Lung (tissue), 11 donors: ENCODE measurements at regions not wholly inside any gene's neighbourhood (a gene's known extent, or its start where the extent isn't known, plus 50 kb on each side); places are given as distances from the start of the nearest gene placed in this dataset.

Experiments used
- ATAC-seq: fragments of 200-7000 bp; cut with Tn5 transposase; one replicate; pipeline ENCODE4 v1.9.1; 2020; ENCODE audit warnings: moderate number of reproducible peaks; ENCODE audit not compliant: insufficient read depth, low FRiP score
- DNase-seq, 3 donors: peaks; one replicate each; pipeline ENCODE4 v3.0.0-alpha.2; 2013 to 2017
- H3K27ac ChIP-seq, 2 donors: one replicate each; pipeline ENCODE4 v1.5.1; 2013; ENCODE audit warnings: mild to moderate bottlenecking in 2 of 2, moderate library complexity in 2 of 2, control low read depth in 1 of 2, inconsistent platforms in 1 of 2, low read depth in 1 of 2, low read length in 1 of 2
- H3K27me3 ChIP-seq, 3 donors: one replicate each; pipeline ENCODE4 v1.5.1; 2013; ENCODE audit warnings: low read length in 2 of 3; ENCODE audit not compliant: control insufficient read depth in 3 of 3, insufficient read depth in 3 of 3
- H3K36me3 ChIP-seq, 4 donors: one replicate each; pipeline ENCODE4 v1.5.1; 2013; ENCODE audit warnings: low read length in 4 of 4, mild to moderate bottlenecking in 1 of 4, moderate library complexity in 1 of 4; ENCODE audit not compliant: control insufficient read depth in 4 of 4, insufficient read depth in 4 of 4
- H3K4me1 ChIP-seq, 5 donors: one replicate each; pipeline ENCODE4 v1.5.1; 2013; ENCODE audit warnings: low read length in 5 of 5, mild to moderate bottlenecking in 2 of 5, moderate library complexity in 1 of 5; ENCODE audit not compliant: control insufficient read depth in 5 of 5, insufficient read depth in 5 of 5
- H3K4me3 ChIP-seq: one replicate; pipeline ENCODE4 v1.5.1; 2013; ENCODE audit warnings: mild to moderate bottlenecking, control low read depth, moderate library complexity
- H3K9ac ChIP-seq, 2 donors: one replicate each; pipeline ENCODE4 v1.5.1; 2013; ENCODE audit warnings: low read length in 2 of 2, control low read depth in 1 of 2; ENCODE audit not compliant: insufficient read depth in 1 of 2
- H3K9me3 ChIP-seq, 4 donors: one replicate each; pipeline ENCODE4 v1.5.1; 2013; ENCODE audit warnings: low read length in 3 of 4, mild to moderate bottlenecking in 1 of 4, moderate library complexity in 1 of 4; ENCODE audit not compliant: control insufficient read depth in 4 of 4, insufficient read depth in 3 of 4
- CTCF ChIP-seq: IDR thresholded peaks from 2 replicates; pipeline ENCODE4 v1.5.1; 2012; ENCODE audit warnings: mild to moderate bottlenecking; ENCODE audit errors: control extremely low read depth, extremely low read depth
- WGBS, 2 donors: extraction: QIAGEN DNeasy Blood & Tissue Kit; methylation state at CpG; one replicate each; pipeline ENCODE4 v1.1.7; 2013; 5-methylcytosine and 5-hydroxymethylcytosine counted together
- donor health status: control.
- donor health status: control.
- donor health status: Bipolar disorder and iron deficiency.
- donor health status: healthy.
- donor health status: DM: yes; HTN: yes; CAD: no.

DNA sequence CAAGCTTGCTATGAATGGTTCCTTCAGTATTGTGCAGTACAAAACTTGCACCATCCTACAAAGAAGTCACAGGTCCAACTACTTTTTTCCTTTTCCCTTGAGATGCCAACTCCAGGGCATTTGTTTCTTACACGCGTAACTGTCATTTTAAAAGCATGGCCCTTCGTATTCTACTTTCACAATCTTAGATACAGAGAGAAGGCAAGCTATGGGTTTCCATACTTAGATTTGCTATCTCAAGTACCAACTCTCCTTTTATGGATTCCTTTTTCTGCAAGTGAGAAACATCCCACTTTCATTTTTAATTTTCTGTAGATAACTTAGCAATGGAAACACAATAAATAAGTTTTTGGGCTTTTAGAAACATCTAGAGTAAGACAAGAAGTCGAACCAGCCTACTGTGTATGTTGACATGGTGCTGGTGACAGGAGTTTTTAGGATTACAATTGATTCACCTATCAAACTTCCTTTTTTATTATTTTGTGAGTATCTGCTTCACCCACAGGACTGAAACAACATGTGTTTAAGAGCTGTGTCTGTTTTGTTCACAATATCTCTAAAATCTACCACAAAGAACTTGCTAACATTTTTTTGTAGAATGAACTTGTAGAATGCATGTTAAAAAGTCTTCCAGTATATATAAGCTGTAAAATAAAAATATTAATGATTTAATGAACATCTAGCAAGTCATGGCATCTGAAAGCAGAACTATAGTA lies 124.1 kb downstream of the FAM174A start:
- no peak for ATAC-seq
- H3K4me3 ChIP-seq = no peak overlapping the region
- H3K9me3 ChIP-seq = no peaks in the 10 kb centered on the region
- H3K4me1 ChIP-seq = no peaks in the 10 kb centered on the region
- H3K9ac ChIP-seq = no peak overlapping the region
- DNase-seq = no peak
- H3K27ac ChIP-seq = no peak overlapping the region
- no peaks in the 10 kb centered on the region for H3K27me3 ChIP-seq
- TF ChIP-seq CTCF = no peak
- whole genome bisulfite sequencing, 2 donors = 91 to 92% methylated on average over 4 of the region's 4 CpGs
- no peaks in the 10 kb centered on the region for H3K36me3 ChIP-seq

GRCh38 chr5:100664140-100664539 lies 129.0 kb downstream of the FAM174A start:
- 95 to 100% methylated on average over 1 of the region's 1 CpG for WGBS, 2 donors
- H3K27ac ChIP-seq = no peak overlapping the region
- H3K36me3 ChIP-seq = no peaks in the 10 kb centered on the region
- DNase-seq (no peak), ATAC-seq (no peak)
- H3K4me3 ChIP-seq = no peak overlapping the region
- TF ChIP-seq CTCF = no peak
- no peaks in the 10 kb centered on the region for H3K9me3 ChIP-seq
- no peaks in the 10 kb centered on the region for H3K27me3 ChIP-seq
- H3K9ac ChIP-seq = no peak overlapping the region
- H3K4me1 ChIP-seq = no peaks in the 10 kb centered on the region

DNA sequence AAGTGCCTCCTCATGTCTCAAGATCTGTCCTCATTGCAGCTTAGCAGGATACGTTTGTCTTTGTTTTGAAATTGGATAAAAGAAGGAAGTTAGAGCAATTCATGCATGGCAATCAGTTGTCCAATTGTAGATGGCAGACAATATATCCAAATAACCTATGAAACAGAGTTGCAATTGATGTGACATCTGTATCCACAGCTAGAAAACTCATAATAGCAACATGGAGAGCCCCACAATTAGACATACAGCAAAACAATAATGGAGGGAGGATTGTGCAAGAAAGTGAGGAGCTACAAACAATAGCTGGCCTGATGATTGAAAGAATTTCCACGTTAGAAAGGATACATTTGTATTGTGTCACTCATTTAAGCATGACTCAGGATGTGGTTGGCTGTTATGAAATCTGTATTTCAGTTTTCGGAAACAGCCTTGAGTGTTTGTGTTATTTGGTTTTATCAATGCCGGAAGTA lies 132.0 kb downstream of the FAM174A start:
- no peaks in the 10 kb centered on the region for H3K9me3 ChIP-seq
- no peaks in the 10 kb centered on the region for H3K27me3 ChIP-seq
- no peak overlapping the region for H3K27ac ChIP-seq
- H3K4me3 ChIP-seq = no peak overlapping the region
- ATAC-seq (peak; percentile 58), DNase-seq (peak in 2 of 3 donors; percentile 39 to 59)
- H3K9ac ChIP-seq = no peak overlapping the region
- no peak for TF ChIP-seq CTCF
- no peaks in the 10 kb centered on the region for H3K36me3 ChIP-seq
- 9 to 27% methylated on average over 4 of the region's 4 CpGs for WGBS, 2 donors
- H3K4me1 ChIP-seq = no peaks in the 10 kb centered on the region

DNA sequence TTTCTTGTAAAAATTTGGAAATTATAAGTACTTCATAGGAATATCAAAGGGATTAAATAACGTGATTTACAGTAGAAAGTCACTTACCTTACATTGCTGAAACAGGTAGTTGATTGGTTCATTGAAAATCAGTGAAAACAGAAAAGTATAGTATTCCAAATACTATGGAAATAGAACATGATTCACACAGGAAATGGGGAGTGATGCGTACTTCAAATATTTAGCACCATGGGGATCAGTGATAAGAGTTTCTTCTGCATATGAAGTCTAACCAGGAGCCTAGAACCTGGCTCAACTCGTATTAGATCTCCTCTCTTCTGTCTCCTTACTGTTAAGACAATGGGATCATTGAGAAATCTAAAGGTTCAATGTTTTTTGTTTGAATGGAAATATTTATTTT lies 133.3 kb downstream of the FAM174A start:
- Histone ChIP-seq H3K9me3 (no peaks in the 10 kb centered on the region), H3K36me3 (no peaks in the 10 kb centered on the region), H3K4me3 (no peak overlapping the region), H3K9ac (no peak overlapping the region), H3K27ac (no peak overlapping the region), H3K27me3 (no peaks in the 10 kb centered on the region), H3K4me1 (no peaks in the 10 kb centered on the region)
- no peak for TF ChIP-seq CTCF
- ATAC-seq (no peak), DNase-seq (no peak)
- 83 to 90% methylated on average over 3 of the region's 3 CpGs for WGBS, 2 donors
